NT2/D1 (cell line): ENCODE measurements at regions not wholly inside any gene's neighbourhood (a gene's known extent, or its start where the extent isn't known, plus 50 kb on each side); places are given as distances from the start of the nearest gene placed in this dataset.
"Not testable (repeated sequence)": the region's sequence is repeated elsewhere in the genome, so short reads cannot be mapped to it uniquely, and the experiment has no call there.

Experiments used
- YY1 ChIP-seq: IDR thresholded peaks from 2 replicates; pipeline ENCODE4 v1.6.1; 2011; ENCODE audit not compliant: insufficient read length, insufficient read depth
- ZNF274 ChIP-seq: IDR thresholded peaks from 2 replicates; pipeline ENCODE4 v1.6.1; 2011; ENCODE audit warnings: mild to moderate bottlenecking, low read depth, low read length

DNA sequence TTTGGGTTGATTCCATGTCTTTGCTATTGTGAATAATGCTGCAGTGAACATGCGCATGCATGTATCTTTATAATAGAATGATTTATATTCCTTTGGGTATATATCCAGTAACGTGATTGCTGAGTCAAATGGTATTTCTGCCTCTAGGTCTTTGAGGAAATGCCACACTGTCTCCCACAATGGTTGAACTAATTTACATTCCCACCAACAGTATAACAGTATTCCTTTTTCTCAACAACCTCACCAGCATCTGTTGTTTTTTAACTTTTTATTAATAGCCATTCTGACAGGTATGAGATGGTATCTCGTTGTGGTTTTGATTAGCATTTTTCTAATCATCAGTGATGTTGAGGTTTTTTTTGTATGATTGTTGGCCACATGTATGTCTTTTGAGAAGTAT lies 133.6 kb downstream of the GPR85 start:
- not testable (repeated sequence) for TF ChIP-seq ZNF274, YY1
